ENCODE measurements at regions not wholly inside any gene's neighbourhood (a gene's known extent, or its start where the extent isn't known, plus 50 kb on each side); places are given as distances from the start of the nearest gene placed in this dataset.

- Histone ChIP-seq H2AFZ (no peak overlapping the region), H3K9me3 (ENCODE audit: low read depth) (no peaks in the 10 kb centered on the region), H3K27ac (no peak overlapping the region), H3K79me2 (no peaks in the 10 kb centered on the region), H4K20me1 (ENCODE audit: insufficient read depth, poor library complexity, severe bottlenecking) (no peaks in the 10 kb centered on the region), H3K9me2 (replicated peaks; ENCODE audit: insufficient read depth) (no peaks in the 10 kb centered on the region), H3K4me1 (ENCODE audit: insufficient read depth) (no peaks in the 10 kb centered on the region), H3K27me3 (peaks cover 40% of the 10 kb centered on the region), H3K36me3 (replicated peaks; ENCODE audit: insufficient read depth, low read depth) (no peaks in the 10 kb centered on the region), H3K4me3 (no peak overlapping the region), H3K4me2 (no peak overlapping the region)
- TF ChIP-seq EZH2 (IDR thresholded peaks at IDR 0.05; ENCODE audit: borderline replicate concordance) (no peak), EZH2phosphoT487 (IDR thresholded peaks at IDR 0.05; ENCODE audit: low read depth, severe bottlenecking, unreplicated experiment) (no peak)
- TF ChIP-seq, protein P1, sequence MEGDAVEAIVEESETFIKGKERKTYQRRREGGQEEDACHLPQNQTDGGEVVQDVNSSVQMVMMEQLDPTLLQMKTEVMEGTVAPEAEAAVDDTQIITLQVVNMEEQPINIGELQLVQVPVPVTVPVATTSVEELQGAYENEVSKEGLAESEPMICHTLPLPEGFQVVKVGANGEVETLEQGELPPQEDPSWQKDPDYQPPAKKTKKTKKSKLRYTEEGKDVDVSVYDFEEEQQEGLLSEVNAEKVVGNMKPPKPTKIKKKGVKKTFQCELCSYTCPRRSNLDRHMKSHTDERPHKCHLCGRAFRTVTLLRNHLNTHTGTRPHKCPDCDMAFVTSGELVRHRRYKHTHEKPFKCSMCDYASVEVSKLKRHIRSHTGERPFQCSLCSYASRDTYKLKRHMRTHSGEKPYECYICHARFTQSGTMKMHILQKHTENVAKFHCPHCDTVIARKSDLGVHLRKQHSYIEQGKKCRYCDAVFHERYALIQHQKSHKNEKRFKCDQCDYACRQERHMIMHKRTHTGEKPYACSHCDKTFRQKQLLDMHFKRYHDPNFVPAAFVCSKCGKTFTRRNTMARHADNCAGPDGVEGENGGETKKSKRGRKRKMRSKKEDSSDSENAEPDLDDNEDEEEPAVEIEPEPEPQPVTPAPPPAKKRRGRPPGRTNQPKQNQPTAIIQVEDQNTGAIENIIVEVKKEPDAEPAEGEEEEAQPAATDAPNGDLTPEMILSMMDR (IDR thresholded peaks at IDR 0.05; ENCODE audit: poor library complexity) = no peak
- no peak for DNase-seq (ENCODE audit: low spot score)
- WGBS (ENCODE audit: low lambda C conversion rate, missing lambda C conversion rate) = 88% methylated on average over 29 of the region's 29 CpGs
Measured at GRCh38 chr19:32227561-32228165, 117.7 kb upstream of the ZNF507 start.

GRCh38 chr19:32230441-32230840 lies 115.0 kb upstream of the ZNF507 start:
- Histone ChIP-seq H3K27me3 (peaks cover 18% of the 10 kb centered on the region), H3K9me3 (ENCODE audit: low read depth) (no peaks in the 10 kb centered on the region), H3K4me1 (ENCODE audit: insufficient read depth) (no peaks in the 10 kb centered on the region), H3K4me3 (no peak overlapping the region), H2AFZ (no peak overlapping the region), H3K27ac (no peak overlapping the region), H3K36me3 (replicated peaks; ENCODE audit: insufficient read depth, low read depth) (no peaks in the 10 kb centered on the region), H3K4me2 (no peak overlapping the region), H3K9me2 (replicated peaks; ENCODE audit: insufficient read depth) (no peaks in the 10 kb centered on the region), H3K79me2 (no peaks in the 10 kb centered on the region), H4K20me1 (ENCODE audit: insufficient read depth, poor library complexity, severe bottlenecking) (no peaks in the 10 kb centered on the region)
- DNase-seq (ENCODE audit: low spot score) = no peak
- 71% methylated on average over 6 of the region's 6 CpGs for WGBS (ENCODE audit: low lambda C conversion rate, missing lambda C conversion rate)
- TF ChIP-seq EZH2phosphoT487 (IDR thresholded peaks at IDR 0.05; ENCODE audit: low read depth, severe bottlenecking, unreplicated experiment) = no peak
- TF ChIP-seq, protein P1 (IDR thresholded peaks at IDR 0.05; ENCODE audit: poor library complexity) = no peak
- no peak for TF ChIP-seq EZH2 (IDR thresholded peaks at IDR 0.05; ENCODE audit: borderline replicate concordance)

- TF ChIP-seq, protein P1 (IDR thresholded peaks at IDR 0.05; ENCODE audit: poor library complexity) = no peak
- TF ChIP-seq EZH2 (IDR thresholded peaks at IDR 0.05; ENCODE audit: borderline replicate concordance) = no peak
- no peak for TF ChIP-seq EZH2phosphoT487 (IDR thresholded peaks at IDR 0.05; ENCODE audit: low read depth, severe bottlenecking, unreplicated experiment)
- WGBS (ENCODE audit: low lambda C conversion rate, missing lambda C conversion rate) = 84% methylated on average over 8 of the region's 8 CpGs
Measured at GRCh38 chr19:32231020-32231419, 114.4 kb upstream of the ZNF507 start.

More at GRCh38 chr19:32231020-32231419, 114.4 kb upstream of the ZNF507 start:
- Histone ChIP-seq H3K4me1 (ENCODE audit: insufficient read depth) (no peaks in the 10 kb centered on the region), H3K4me2 (no peak overlapping the region), H3K9me3 (ENCODE audit: low read depth) (no peaks in the 10 kb centered on the region), H3K79me2 (no peaks in the 10 kb centered on the region), H4K20me1 (ENCODE audit: insufficient read depth, poor library complexity, severe bottlenecking) (no peaks in the 10 kb centered on the region), H3K4me3 (no peak overlapping the region), H3K36me3 (replicated peaks; ENCODE audit: insufficient read depth, low read depth) (no peaks in the 10 kb centered on the region), H3K9me2 (replicated peaks; ENCODE audit: insufficient read depth) (no peaks in the 10 kb centered on the region), H3K27me3 (peaks cover 17% of the 10 kb centered on the region), H2AFZ (no peak overlapping the region), H3K27ac (no peak overlapping the region)
- DNase-seq (ENCODE audit: low spot score) = no peak
